ENCODE measurements at regions not wholly inside any gene's neighbourhood (a gene's known extent, or its start where the extent isn't known, plus 50 kb on each side); places are given as distances from the start of the nearest gene placed in this dataset.

GRCh38 chr7:114051871-114052331, 133.1 kb upstream of the PPP1R3A start:
- Mint-ChIP-seq H3K27ac (no peak overlapping the region), H3K9me3 (no peaks in the 10 kb centered on the region), H3K4me3 (no peak overlapping the region), H3K36me3 (no peaks in the 10 kb centered on the region), H3K4me1 (peaks cover 8% of the 10 kb centered on the region), H3K27me3 (no peaks in the 10 kb centered on the region)
- POLR2A ChIA-PET, result no interaction called here
- DNase-seq, result no peak
- ATAC-seq (ENCODE audit: low read depth), result no peak

GRCh38 chr7:114050571-114050970, 131.8 kb upstream of the PPP1R3A start:
- POLR2A ChIA-PET, result no interaction called here
- H3K36me3 Mint-ChIP-seq, result no peaks in the 10 kb centered on the region

GRCh38 chr7:114048386-114049235, 129.8 kb upstream of the PPP1R3A start:
- peak overlapping the region; percentile 78 for H3K4me3 Mint-ChIP-seq
- no peaks in the 10 kb centered on the region for H3K9me3 Mint-ChIP-seq
- POLR2A ChIA-PET, result no interaction called here
- H3K27me3 Mint-ChIP-seq, result no peaks in the 10 kb centered on the region
- H3K4me1 Mint-ChIP-seq, result peaks cover 8% of the 10 kb centered on the region
- no peak for DNase-seq
- ATAC-seq (ENCODE audit: low read depth), result peak; percentile 47
- peak overlapping the region; percentile 75 for H3K27ac Mint-ChIP-seq
- H3K36me3 Mint-ChIP-seq, result no peaks in the 10 kb centered on the region

More at GRCh38 chr7:114050571-114050970, 131.8 kb upstream of the PPP1R3A start:
- ATAC-seq (ENCODE audit: low read depth), result no peak
- H3K4me3 Mint-ChIP-seq, result no peak overlapping the region
- peaks cover 8% of the 10 kb centered on the region for H3K4me1 Mint-ChIP-seq
- no peak for DNase-seq
- H3K9me3 Mint-ChIP-seq, result no peaks in the 10 kb centered on the region
- H3K27ac Mint-ChIP-seq, result no peak overlapping the region
- no peaks in the 10 kb centered on the region for H3K27me3 Mint-ChIP-seq

GRCh38 chr7:114047889-114048288, 129.1 kb upstream of the PPP1R3A start:
- no peaks in the 10 kb centered on the region for H3K27me3 Mint-ChIP-seq
- peaks cover 8% of the 10 kb centered on the region for H3K4me1 Mint-ChIP-seq
- peak overlapping the region; percentile 75 for H3K27ac Mint-ChIP-seq
- POLR2A ChIA-PET, result no interaction called here
- H3K9me3 Mint-ChIP-seq, result no peaks in the 10 kb centered on the region
- ATAC-seq (ENCODE audit: low read depth) (peak; percentile 53), DNase-seq (no peak)
- no peaks in the 10 kb centered on the region for H3K36me3 Mint-ChIP-seq
- H3K4me3 Mint-ChIP-seq, result peak overlapping the region; percentile 78

- Mint-ChIP-seq H3K27me3 (peaks cover 6% of the 10 kb centered on the region), H3K4me3 (no peak overlapping the region), H3K9me3 (no peaks in the 10 kb centered on the region), H3K27ac (no peak overlapping the region), H3K36me3 (no peaks in the 10 kb centered on the region), H3K4me1 (no peaks in the 10 kb centered on the region)
- DNase-seq (no peak), ATAC-seq (ENCODE audit: low read depth) (no peak)
- POLR2A ChIA-PET, result no interaction called here
These were observed 114.7 kb upstream of the PPP1R3A start for GRCh38 chr7:114033475-114033874.

- Mint-ChIP-seq H3K36me3 (no peaks in the 10 kb centered on the region), H3K4me1 (no peaks in the 10 kb centered on the region), H3K27me3 (peaks cover 3% of the 10 kb centered on the region), H3K4me3 (no peak overlapping the region), H3K9me3 (no peaks in the 10 kb centered on the region), H3K27ac (no peak overlapping the region)
- ATAC-seq (ENCODE audit: low read depth) (no peak), DNase-seq (no peak)
- POLR2A ChIA-PET, result no interaction called here
These were observed 107.8 kb upstream of the PPP1R3A start for GRCh38 chr7:114026486-114027089.

GRCh38 chr7:114021135-114021534, 102.3 kb upstream of the PPP1R3A start:
- DNase-seq, result no peak
- POLR2A ChIA-PET, result no interaction called here
- ATAC-seq (ENCODE audit: low read depth), result no peak
- no peaks in the 10 kb centered on the region for H3K36me3 Mint-ChIP-seq
- H3K27ac Mint-ChIP-seq, result no peak overlapping the region
- no peaks in the 10 kb centered on the region for H3K4me1 Mint-ChIP-seq
- H3K27me3 Mint-ChIP-seq, result no peaks in the 10 kb centered on the region
- H3K4me3 Mint-ChIP-seq, result no peak overlapping the region
- no peaks in the 10 kb centered on the region for H3K9me3 Mint-ChIP-seq

GRCh38 chr7:114008696-114009095, 89.9 kb upstream of the PPP1R3A start:
- Mint-ChIP-seq H3K27me3 (no peaks in the 10 kb centered on the region), H3K9me3 (no peaks in the 10 kb centered on the region), H3K36me3 (no peaks in the 10 kb centered on the region), H3K4me1 (no peaks in the 10 kb centered on the region), H3K4me3 (no peak overlapping the region), H3K27ac (no peak overlapping the region)
- no peak for DNase-seq
- no peak for ATAC-seq (ENCODE audit: low read depth)
- POLR2A ChIA-PET, result no interaction called here

GRCh38 chr7:114007386-114007785, 88.6 kb upstream of the PPP1R3A start:
- Mint-ChIP-seq H3K4me3 (no peak overlapping the region), H3K36me3 (no peaks in the 10 kb centered on the region), H3K9me3 (peaks cover 5% of the 10 kb centered on the region), H3K27me3 (no peaks in the 10 kb centered on the region), H3K27ac (no peak overlapping the region), H3K4me1 (no peaks in the 10 kb centered on the region)
- ATAC-seq (ENCODE audit: low read depth) (no peak), DNase-seq (no peak)
- POLR2A ChIA-PET, result no interaction called here

GRCh38 chr7:113998934-113999333, 80.1 kb upstream of the PPP1R3A start:
- Mint-ChIP-seq H3K4me3 (no peak overlapping the region), H3K27ac (no peak overlapping the region)
- POLR2A ChIA-PET, result no interaction called here

GRCh38 chr7:113996405-113996804, 77.6 kb upstream of the PPP1R3A start:
- POLR2A ChIA-PET, result no interaction called here
- H3K4me3 Mint-ChIP-seq, result no peak overlapping the region
- DNase-seq (no peak), ATAC-seq (ENCODE audit: low read depth) (no peak)
- no peaks in the 10 kb centered on the region for H3K36me3 Mint-ChIP-seq
- H3K27me3 Mint-ChIP-seq, result no peaks in the 10 kb centered on the region
- peaks cover 3% of the 10 kb centered on the region for H3K9me3 Mint-ChIP-seq
- no peaks in the 10 kb centered on the region for H3K4me1 Mint-ChIP-seq
- no peak overlapping the region for H3K27ac Mint-ChIP-seq

More at GRCh38 chr7:113998934-113999333, 80.1 kb upstream of the PPP1R3A start:
- Mint-ChIP-seq H3K4me1 (no peaks in the 10 kb centered on the region), H3K36me3 (no peaks in the 10 kb centered on the region), H3K9me3 (peaks cover 15% of the 10 kb centered on the region), H3K27me3 (no peaks in the 10 kb centered on the region)
- ATAC-seq (ENCODE audit: low read depth) (no peak), DNase-seq (no peak)

GRCh38 chr7:113986216-113986615, 67.4 kb upstream of the PPP1R3A start:
- Mint-ChIP-seq H3K4me1 (no peaks in the 10 kb centered on the region), H3K9me3 (no peaks in the 10 kb centered on the region), H3K4me3 (no peak overlapping the region), H3K27ac (no peak overlapping the region), H3K27me3 (no peaks in the 10 kb centered on the region), H3K36me3 (no peaks in the 10 kb centered on the region)
- ATAC-seq (ENCODE audit: low read depth) (no peak), DNase-seq (no peak)
- POLR2A ChIA-PET, result no interaction called here

GRCh38 chr7:113976508-113976907, 57.7 kb upstream of the PPP1R3A start:
- POLR2A ChIA-PET, result no interaction called here
- ATAC-seq (ENCODE audit: low read depth), result no peak
- peaks cover 2% of the 10 kb centered on the region for H3K9me3 Mint-ChIP-seq

GRCh38 chr7:113968713-113969112, 49.9 kb upstream of the PPP1R3A start:
- Mint-ChIP-seq H3K27ac (no peak overlapping the region), H3K4me1 (no peaks in the 10 kb centered on the region), H3K4me3 (no peak overlapping the region), H3K27me3 (no peaks in the 10 kb centered on the region), H3K36me3 (no peaks in the 10 kb centered on the region), H3K9me3 (peaks cover 2% of the 10 kb centered on the region)
- POLR2A ChIA-PET, result no interaction called here
- ATAC-seq (ENCODE audit: low read depth) (no peak), DNase-seq (no peak)

More at GRCh38 chr7:113976508-113976907, 57.7 kb upstream of the PPP1R3A start:
- Mint-ChIP-seq H3K27ac (no peak overlapping the region), H3K36me3 (no peaks in the 10 kb centered on the region), H3K4me3 (no peak overlapping the region), H3K27me3 (no peaks in the 10 kb centered on the region), H3K4me1 (no peaks in the 10 kb centered on the region)
- DNase-seq, result no peak
